B cell (primary cell): ENCODE measurements at regions not wholly inside any gene's neighbourhood (a gene's known extent, or its start where the extent isn't known, plus 50 kb on each side); places are given as distances from the start of the nearest gene placed in this dataset.

Experiments used
- ATAC-seq: fragments of 200-7000 bp; cut with Tn5 transposase; one replicate; pipeline ENCODE4 v1.10.0; 2021; ENCODE audit warnings: low read depth, mild to moderate bottlenecking, moderate number of reproducible peaks, moderate library complexity
- CTCF ChIA-PET: fragments of 350-600 bp; sonication (Branson Sonifier 250); formaldehyde crosslinking; loops from one replicate; lab custom pipeline; 2021; ENCODE audit warnings: antibody characterized with exemption, inconsistent platforms; lab: Charles Lee
- POLR2A ChIA-PET: fragments of 350-600 bp; sonication (Branson Sonifier 250); formaldehyde crosslinking; loops from one replicate; lab custom pipeline; 2021; ENCODE audit warnings: antibody characterized with exemption; lab: Charles Lee
- DNase-seq: peaks from one replicate; pipeline ENCODE4 v3.0.0; 2013
- H2AFZ ChIP-seq: 2 replicates; pipeline ENCODE4 v1.6.1; 2012; ENCODE audit warnings: mild to moderate bottlenecking, low read depth, low read length; ENCODE audit not compliant: insufficient read depth, poor library complexity, severe bottlenecking
- H3K27ac ChIP-seq, 2 donors: 1 replicate in 1 of 2; 2 replicates in 1 of 2; pipeline ENCODE4 v1.5.1; 2012 to 2013; ENCODE audit warnings: low read length in 2 of 2, mild to moderate bottlenecking in 2 of 2, moderate library complexity in 1 of 2
- H3K27me3 ChIP-seq, 4 experiments: fragments of 200-600 bp in 1 of 4; sonication (generic) in 1 of 4; replicated peaks in 1 of 4; 1 replicate in 2 of 4; 2 replicates in 2 of 4; pipeline versions ENCODE4 v1.6.1 to v1.7.0; 2013 to 2016; ENCODE audit warnings: low read length in 3 of 4, mild to moderate bottlenecking in 2 of 4, mixed read lengths in 1 of 4, moderate library complexity in 1 of 4; ENCODE audit not compliant: insufficient read depth in 4 of 4, control insufficient read depth in 3 of 4; ENCODE audit errors: control extremely low read depth in 1 of 4
- H3K36me3 ChIP-seq, 2 experiments: replicated peaks in 1 of 2; 1 replicate in 1 of 2; 2 replicates in 1 of 2; pipeline versions ENCODE4 v1.6.1 to v1.7.1; 2013; ENCODE audit warnings: low read length in 1 of 2; ENCODE audit not compliant: insufficient read depth in 2 of 2, control insufficient read depth in 1 of 2; ENCODE audit errors: control extremely low read depth in 1 of 2, extremely low read depth in 1 of 2
- H3K4me1 ChIP-seq, 2 donors: fragments of 200-600 bp in 1 of 2; sonication (generic) in 1 of 2; 1 replicate in 1 of 2; 2 replicates in 1 of 2; pipeline versions ENCODE4 v1.5.1 to v1.6.1; 2013 to 2017; ENCODE audit warnings: low read length in 2 of 2; ENCODE audit not compliant: control insufficient read depth in 2 of 2, insufficient read depth in 2 of 2
- H3K4me2 ChIP-seq: replicated peaks from 2 replicates; pipeline ENCODE3; 2012; ENCODE audit warnings: mild to moderate bottlenecking, low read depth, low read length; ENCODE audit not compliant: poor library complexity, severe bottlenecking
- H3K4me3 ChIP-seq, 5 experiments: fragments of 200-600 bp in 1 of 5; sonication (generic) in 1 of 5; 1 replicate in 3 of 5; 2 replicates in 2 of 5; pipeline versions ENCODE4 v1.5.1 to v1.7.0; 2011 to 2016; ENCODE audit warnings: low read length in 4 of 5, mild to moderate bottlenecking in 4 of 5, low read depth in 2 of 5, control low read depth in 1 of 5, moderate library complexity in 1 of 5; ENCODE audit not compliant: insufficient read depth in 1 of 5; ENCODE audit errors: control extremely low read depth in 1 of 5, extremely low read depth in 1 of 5
- H3K79me2 ChIP-seq: fragments of 200-600 bp; sonication (generic); one replicate; pipeline ENCODE4 v1.6.0; 2016; ENCODE audit warnings: low read length; ENCODE audit not compliant: control insufficient read depth, insufficient read depth
- H3K9ac ChIP-seq: fragments of 200-600 bp; sonication (generic); 2 replicates; pipeline ENCODE4 v1.6.1; 2017; ENCODE audit warnings: mild to moderate bottlenecking, low read length, moderate library complexity
- H3K9me3 ChIP-seq, 3 donors: one replicate each; pipeline versions ENCODE4 v1.6.1 to v1.7.1; 2013; ENCODE audit warnings: low read length in 2 of 3; ENCODE audit not compliant: control insufficient read depth in 2 of 3, insufficient read depth in 1 of 3; ENCODE audit errors: control extremely low read depth in 1 of 3
- H4K20me1 ChIP-seq: 2 replicates; pipeline ENCODE4 v1.6.0; 2012; ENCODE audit warnings: mild to moderate bottlenecking, low read length; ENCODE audit not compliant: insufficient read depth, control insufficient read depth, poor library complexity, severe bottlenecking
- H3K27ac Mint-ChIP-seq: one replicate; pipeline ENCODE4 v1.8.0; 2021; ENCODE audit warnings: mixed read lengths
- H3K27me3 Mint-ChIP-seq: one replicate; pipeline ENCODE4 v1.8.0; 2021; ENCODE audit warnings: mixed read lengths
- H3K4me1 Mint-ChIP-seq: one replicate; pipeline ENCODE4 v1.8.0; 2021; ENCODE audit warnings: mixed read lengths
- H3K4me3 Mint-ChIP-seq: one replicate; pipeline ENCODE4 v1.8.0; 2021; ENCODE audit warnings: mixed read lengths
- H3K9me3 Mint-ChIP-seq: one replicate; pipeline ENCODE4 v1.8.0; 2022; ENCODE audit warnings: mixed read lengths; ENCODE audit not compliant: insufficient read depth
- CTCF ChIP-seq: fragments of 200-600 bp; IDR thresholded peaks from one replicate; pipeline ENCODE4 v1.8.0; 2022; ENCODE audit warnings: antibody characterized with exemption, mild to moderate bottlenecking
- EZH2 ChIP-seq: IDR thresholded peaks from 2 replicates; pipeline ENCODE4 v1.6.1; 2012; ENCODE audit warnings: borderline replicate concordance, low read depth, mild to moderate bottlenecking, moderate library complexity, low read length; ENCODE audit not compliant: insufficient read depth, poor library complexity, severe bottlenecking
- WGBS: methylation state at CpG from one replicate; pipeline ENCODE4 v1.1.5; 2013; ENCODE audit warnings: missing lambda C conversion rate; ENCODE audit not compliant: insufficient coverage; 5-methylcytosine and 5-hydroxymethylcytosine counted together
- intact Hi-C: fragments of 100-400 bp; cut with micrococcal nuclease; formaldehyde crosslinking; loops from one replicate; pipeline ENCODE4 v1.10.0; 2022

- Histone ChIP-seq H2AFZ (no peak overlapping the region), H3K9me3 (peaks cover 0 to 7% (median 0%) of the 10 kb centered on the region in 3 donors), H3K4me3 (no peak overlapping the region), H4K20me1 (no peaks in the 10 kb centered on the region), H3K4me2 (no peak overlapping the region), H3K9ac (no peak overlapping the region), H3K79me2 (no peaks in the 10 kb centered on the region), H3K4me1 (no peaks in the 10 kb centered on the region), H3K36me3 (no peaks in the 10 kb centered on the region), H3K27me3 (no peaks in the 10 kb centered on the region), H3K27ac (no peak overlapping the region)
- H3K27ac Mint-ChIP-seq = no peak overlapping the region
- peaks cover 5% of the 10 kb centered on the region for H3K9me3 Mint-ChIP-seq
- H3K4me3 Mint-ChIP-seq = no peak overlapping the region
- DNase-seq (no peak), ATAC-seq (no peak)
- POLR2A ChIA-PET = no interaction called here
- intact Hi-C loops = no loop called here
- H3K27me3 Mint-ChIP-seq = no peaks in the 10 kb centered on the region
- CTCF ChIA-PET = no interaction called here
- WGBS = 100% methylated on average over 1 of the region's 2 CpGs
- TF ChIP-seq CTCF (no peak), EZH2 (no peak)
- H3K4me1 Mint-ChIP-seq = no peaks in the 10 kb centered on the region
Observed at GRCh38 chr18:72427721-72428120, 116.4 kb downstream of the CBLN2 start.

DNA sequence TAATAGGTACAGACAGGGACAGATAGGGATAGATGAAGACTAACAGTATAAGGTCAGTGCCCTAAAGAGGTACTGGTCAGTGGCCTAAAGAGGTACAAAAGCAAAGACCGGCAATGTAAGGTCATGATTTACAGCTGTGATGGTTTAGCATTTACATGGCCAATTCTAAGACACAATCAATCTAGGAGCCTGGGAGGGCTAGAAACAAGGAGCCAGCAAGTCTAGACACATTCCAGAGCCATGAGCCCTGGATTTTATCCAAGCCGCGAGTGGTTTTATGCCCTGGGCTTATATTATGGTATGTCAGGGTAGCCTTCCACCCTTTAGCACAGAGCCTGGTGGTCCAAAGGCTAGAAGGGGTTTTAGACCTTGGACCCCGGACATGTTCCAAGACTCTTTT, 124.2 kb downstream of the CBLN2 start:
- H2AFZ ChIP-seq = no peak overlapping the region
- no peak overlapping the region for H3K9ac ChIP-seq
- no peak overlapping the region for H3K4me3 ChIP-seq
- no peaks in the 10 kb centered on the region for H3K79me2 ChIP-seq
- H3K36me3 ChIP-seq = no peaks in the 10 kb centered on the region
- H3K9me3 ChIP-seq = no peaks in the 10 kb centered on the region
- ChIA-PET POLR2A (no interaction called here), CTCF (no interaction called here)
- no peak overlapping the region for H3K4me2 ChIP-seq
- intact Hi-C loops = no loop called here
- TF ChIP-seq CTCF = no peak
- TF ChIP-seq EZH2 = no peak
- Mint-ChIP-seq H3K9me3 (peaks cover 3% of the 10 kb centered on the region), H3K4me3 (no peak overlapping the region), H3K27me3 (no peaks in the 10 kb centered on the region), H3K4me1 (no peaks in the 10 kb centered on the region), H3K27ac (no peak overlapping the region)
- no peaks in the 10 kb centered on the region for H4K20me1 ChIP-seq
- H3K27me3 ChIP-seq = no peaks in the 10 kb centered on the region
- ATAC-seq (no peak), DNase-seq (no peak)
- WGBS = 92% methylated on average over 2 of the region's 4 CpGs
- H3K4me1 ChIP-seq = no peaks in the 10 kb centered on the region
- H3K27ac ChIP-seq = no peak overlapping the region
